SK-N-SH (cell line): ENCODE measurements at regions not wholly inside any gene's neighbourhood (a gene's known extent, or its start where the extent isn't known, plus 50 kb on each side); places are given as distances from the start of the nearest gene placed in this dataset.

Experiments used
- CTCF ChIA-PET: fragments of 300-600, 350-600 bp; formaldehyde crosslinking; extraction: SDS; loops from one replicate; lab custom pipeline; 2021; lab: Yijun Ruan, JAX
- POLR2A ChIA-PET: fragments of 350-600 bp; sonication (Branson Sonifier 250); formaldehyde crosslinking; extraction: SDS; loops from one replicate; lab custom pipeline; 2020; ENCODE audit warnings: antibody characterized with exemption, inconsistent platforms; lab: Yijun Ruan, JAX
- DNase-seq: peaks from one replicate; pipeline ENCODE4 v3.0.0; 2012
- H2AFZ ChIP-seq: fragments of 200-600 bp; sonication (generic); 2 replicates; pipeline ENCODE4 v1.8.1; 2016; ENCODE audit warnings: antibody characterized with exemption, mild to moderate bottlenecking, low read depth
- H3F3A ChIP-seq: fragments of 200-600 bp; sonication (generic); replicated peaks from 2 replicates; pipeline ENCODE3; 2016; ENCODE audit warnings: antibody characterized with exemption, mild to moderate bottlenecking; ENCODE audit not compliant: insufficient read depth
- H3K27ac ChIP-seq, 2 experiments: fragments of 200-500 bp in 1 of 2; fragments of 200-600 bp in 1 of 2; sonication (Bioruptor generic) in 1 of 2; sonication (generic), shearing (Covaris generic) in 1 of 2; 2 replicates each; pipeline versions ENCODE4 v1.5.1 to v1.6.1; 2014 to 2016; ENCODE audit warnings: low read depth in 2 of 2, inconsistent platforms in 1 of 2, low read length in 1 of 2, mild to moderate bottlenecking in 1 of 2, mixed read lengths in 1 of 2
- H3K27me3 ChIP-seq: fragments of 200-600 bp; sonication (generic), shearing (Covaris generic); 2 replicates; pipeline ENCODE4 v1.6.1; 2016; ENCODE audit warnings: mixed run types; ENCODE audit not compliant: insufficient read depth
- H3K36me3 ChIP-seq, 2 experiments: fragments of 200-500 bp in 1 of 2; fragments of 200-600 bp in 1 of 2; sonication (Bioruptor generic) in 1 of 2; sonication (generic) in 1 of 2; replicated peaks in 1 of 2; 2 replicates each; pipeline versions ENCODE3 to v1.5.1; 2014 to 2016; ENCODE audit warnings: low read length in 1 of 2, mild to moderate bottlenecking in 1 of 2; ENCODE audit not compliant: insufficient read depth in 2 of 2, control insufficient read depth in 1 of 2
- H3K4me1 ChIP-seq, 2 experiments: fragments of 200-500 bp in 1 of 2; fragments of 200-600 bp in 1 of 2; sonication (Bioruptor generic) in 1 of 2; sonication (generic), shearing (Covaris generic) in 1 of 2; 2 replicates each; pipeline versions ENCODE4 v1.5.1 to v1.6.1; 2014 to 2016; ENCODE audit warnings: low read depth in 1 of 2, low read length in 1 of 2, mixed run types in 1 of 2; ENCODE audit not compliant: insufficient read depth in 2 of 2, control insufficient read depth in 1 of 2
- H3K4me2 ChIP-seq: fragments of 200-600 bp; sonication (generic), shearing (Covaris generic); 2 replicates; pipeline ENCODE4 v1.6.1; 2017; ENCODE audit warnings: mixed run types
- H3K4me3 ChIP-seq, 2 experiments: fragments of 200-500 bp in 1 of 2; fragments of 200-600 bp in 1 of 2; sonication (Bioruptor generic) in 1 of 2; sonication (generic), shearing (Covaris generic) in 1 of 2; 2 replicates each; pipeline versions ENCODE4 v1.5.1 to v1.8.1; 2014 to 2016; ENCODE audit warnings: low read depth in 2 of 2, inconsistent platforms in 1 of 2, low read length in 1 of 2, mild to moderate bottlenecking in 1 of 2, mixed read lengths in 1 of 2, moderate library complexity in 1 of 2
- H3K79me2 ChIP-seq: fragments of 200-600 bp; sonication (generic); 2 replicates; pipeline ENCODE4 v1.8.1; 2017; ENCODE audit warnings: mild to moderate bottlenecking; ENCODE audit not compliant: insufficient read depth
- H3K9ac ChIP-seq: fragments of 200-600 bp; sonication (generic); 2 replicates; pipeline ENCODE4 v1.6.1; 2017; ENCODE audit warnings: mixed run types
- H3K9me2 ChIP-seq: fragments of 200-600 bp; sonication (generic); 2 replicates; pipeline ENCODE4 v1.6.1; 2017; ENCODE audit warnings: mixed run types
- H3K9me3 ChIP-seq: fragments of 200-600 bp; sonication (generic); 2 replicates; pipeline ENCODE4 v1.6.1; 2017; ENCODE audit warnings: mixed run types, mild to moderate bottlenecking, moderate library complexity
- H4K20me1 ChIP-seq: fragments of 200-600 bp; sonication (generic); 2 replicates; pipeline ENCODE4 v1.6.1; 2017; ENCODE audit warnings: mild to moderate bottlenecking, mixed run types; ENCODE audit not compliant: insufficient read depth
- CHD2 ChIP-seq: fragments of 150-350 bp; IDR thresholded peaks from 2 replicates; pipeline ENCODE4 v1.6.1; 2018; ENCODE audit warnings: low read length; ENCODE audit not compliant: partially characterized antibody
- ELF1 ChIP-seq: IDR thresholded peaks from 2 replicates; pipeline ENCODE4 v1.4.0; 2012
- EP300 ChIP-seq, 2 experiments: IDR thresholded peaks; 2 replicates each; pipeline versions ENCODE4 v1.4.0 to v1.6.1; 2012; ENCODE audit warnings: borderline replicate concordance in 1 of 2, low read depth in 1 of 2, low read length in 1 of 2
- GATA2 ChIP-seq: sonication (generic); formaldehyde crosslinking; IDR thresholded peaks from 2 replicates; pipeline ENCODE4 v1.5.0; 2020; ENCODE audit warnings: mild to moderate bottlenecking, missing genetic modification reagents
- IRF3 ChIP-seq: fragments of 150-350 bp; IDR thresholded peaks from 2 replicates; pipeline ENCODE4 v1.6.1; 2016; ENCODE audit warnings: mild to moderate bottlenecking, low read depth, low read length
- JUND ChIP-seq: IDR thresholded peaks from 2 replicates; pipeline ENCODE4 v1.4.0; 2012
- MAX ChIP-seq: IDR thresholded peaks from 2 replicates; pipeline ENCODE4 v1.4.0; 2012; ENCODE audit warnings: low read depth
- MXI1 ChIP-seq: IDR thresholded peaks from 2 replicates; pipeline ENCODE4 v1.6.1; 2012; ENCODE audit warnings: mild to moderate bottlenecking, low read depth, low read length, improper control_type of control experiment
- POLR2AphosphoS5 ChIP-seq: IDR thresholded peaks from 2 replicates; pipeline ENCODE4 v1.6.1; 2012; ENCODE audit warnings: low read depth, low read length
- RAD21 ChIP-seq: IDR thresholded peaks from 2 replicates; pipeline ENCODE4 v1.6.1; 2012; ENCODE audit warnings: mild to moderate bottlenecking, low read length
- RCOR1 ChIP-seq: fragments of 150-350 bp; IDR thresholded peaks from 2 replicates; pipeline ENCODE4 v1.6.1; 2017; ENCODE audit warnings: antibody characterized with exemption, low read length
- REST ChIP-seq: IDR thresholded peaks from 2 replicates; pipeline ENCODE4 v1.6.1; 2012; ENCODE audit warnings: mild to moderate bottlenecking, low read depth, low read length, moderate library complexity
- RFX5 ChIP-seq: IDR thresholded peaks from 2 replicates; pipeline ENCODE4 v1.6.1; 2012; ENCODE audit warnings: mild to moderate bottlenecking, improper control_type of control experiment, low read length
- SIN3A ChIP-seq: IDR thresholded peaks from 2 replicates; pipeline ENCODE4 v1.6.1; 2012; ENCODE audit warnings: low read depth, mild to moderate bottlenecking, low read length, moderate library complexity, borderline replicate concordance
- TCF12 ChIP-seq: IDR thresholded peaks from 2 replicates; pipeline ENCODE4 v1.4.0; 2012
- TEAD4 ChIP-seq: IDR thresholded peaks from 2 replicates; pipeline ENCODE4 v1.4.0; 2012; ENCODE audit warnings: mild to moderate bottlenecking, borderline replicate concordance; ENCODE audit not compliant: insufficient read depth
- USF1 ChIP-seq: IDR thresholded peaks from 2 replicates; pipeline ENCODE4 v1.4.0; 2012; ENCODE audit warnings: low read depth, borderline replicate concordance
- YY1 ChIP-seq: IDR thresholded peaks from 2 replicates; pipeline ENCODE4 v1.4.0; 2012; ENCODE audit warnings: low read depth, mild to moderate bottlenecking
- ZBTB33 ChIP-seq: IDR thresholded peaks from 2 replicates; pipeline ENCODE4 v1.4.0; 2012; ENCODE audit warnings: low read depth, borderline replicate concordance
- WGBS: methylation state at CpG from one replicate; pipeline ENCODE4 v1.1.6; 2017; ENCODE audit warnings: low lambda C conversion rate; 5-methylcytosine and 5-hydroxymethylcytosine counted together
- TF ChIP-seq, protein P1 (sequence below): fragments of 150-350 bp; IDR thresholded peaks from 2 replicates; pipeline ENCODE4 v1.6.1; 2017; ENCODE audit warnings: antibody characterized with exemption, low read length, low read depth, borderline replicate concordance

- TF ChIP-seq RFX5, result no peak
- peak; percentile 86 for TF ChIP-seq MAX
- no peak for TF ChIP-seq TEAD4
- TF ChIP-seq POLR2AphosphoS5, result no peak
- TF ChIP-seq IRF3, result no peak
- peak in 1 of 2 experiments; percentile 38; a peak in 1 of 4 replicates for TF ChIP-seq EP300 (IDR thresholded peaks at IDR 0.05; ENCODE audit: borderline replicate concordance in 1 of 2, low read depth in 1 of 2, low read length in 1 of 2)
- TF ChIP-seq TCF12, result peak; percentile 55; the same call in 1 of the 2 replicates
- TF ChIP-seq RAD21, result no peak
- TF ChIP-seq USF1, result no peak
- TF ChIP-seq YY1, result peak; percentile 64; the same call in 1 of the 2 replicates
- no peak for TF ChIP-seq GATA2 (CRISPR knock-in tag)
- no peak for TF ChIP-seq ZBTB33
- no peak for TF ChIP-seq ELF1
These were observed 180.7 kb upstream of the NCAM1 start (continued) for GRCh38 chr11:112780351-112781087.

DNA sequence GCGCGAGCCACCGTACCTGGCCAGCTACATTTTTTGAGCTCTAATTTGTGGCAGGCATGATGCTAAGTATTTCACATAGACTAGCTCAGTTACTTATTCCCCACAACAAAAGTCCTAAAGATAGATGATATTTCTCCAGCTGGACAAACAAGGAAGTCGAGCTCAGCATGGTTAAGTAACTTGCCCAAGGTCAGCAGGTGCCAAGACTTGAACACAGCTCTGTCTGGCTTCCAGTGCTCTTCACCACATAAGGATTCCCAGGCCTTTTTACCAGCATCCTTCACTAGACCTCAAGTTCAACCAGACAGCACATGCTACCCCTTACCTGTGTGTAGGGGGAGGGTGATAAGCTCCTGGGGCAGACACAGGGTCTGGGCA is 177.3 kb upstream of the NCAM1 start:
- no peaks in the 10 kb centered on the region for H3K9me3 ChIP-seq
- peaks cover 43 to 50% of the 10 kb centered on the region in 2 experiments for H3K4me1 ChIP-seq
- POLR2A ChIA-PET, result interaction anchor here (0.5 to 1.1 kb wide), 4 partner anchors 50 to 208 kb away, joined by 3 to 5 read pairs (median 4); no protein-coding TSS in a partner anchor
- no peaks in the 10 kb centered on the region for H4K20me1 ChIP-seq
- H3K4me2 ChIP-seq, result peak overlapping the region; percentile 71
- H2AFZ ChIP-seq, result peak overlapping the region; percentile 66; the same call in 1 of the 2 replicates
- H3F3A ChIP-seq, result peaks cover 20% of the 10 kb centered on the region
- H3K4me3 ChIP-seq, result peak overlapping the region; percentile 36 to 44; a peak in 3 of 4 replicates
- no peaks in the 10 kb centered on the region for H3K79me2 ChIP-seq
- DNase-seq, result no peak
- no peaks in the 10 kb centered on the region for H3K27me3 ChIP-seq
- H3K27ac ChIP-seq, result peak overlapping the region; percentile 81 to 92
- no peaks in the 10 kb centered on the region for H3K9me2 ChIP-seq
- H3K36me3 ChIP-seq, result no peaks in the 10 kb centered on the region
- CTCF ChIA-PET, result interaction anchor here (0.7 to 2.1 kb wide), 10 partner anchors 9 to 506 kb away, joined by 3 to 20 read pairs (median 4); no protein-coding TSS in a partner anchor
- WGBS, result 92% methylated on average over 4 of the region's 4 CpGs
- H3K9ac ChIP-seq, result no peak overlapping the region
- TF ChIP-seq JUND (no peak), SIN3A (no peak), MXI1 (no peak), MAX (no peak), IRF3 (no peak), TCF12 (no peak), ELF1 (no peak), REST (no peak), RCOR1 (no peak), POLR2AphosphoS5 (no peak), CHD2 (no peak)
- TF ChIP-seq, protein P1, sequence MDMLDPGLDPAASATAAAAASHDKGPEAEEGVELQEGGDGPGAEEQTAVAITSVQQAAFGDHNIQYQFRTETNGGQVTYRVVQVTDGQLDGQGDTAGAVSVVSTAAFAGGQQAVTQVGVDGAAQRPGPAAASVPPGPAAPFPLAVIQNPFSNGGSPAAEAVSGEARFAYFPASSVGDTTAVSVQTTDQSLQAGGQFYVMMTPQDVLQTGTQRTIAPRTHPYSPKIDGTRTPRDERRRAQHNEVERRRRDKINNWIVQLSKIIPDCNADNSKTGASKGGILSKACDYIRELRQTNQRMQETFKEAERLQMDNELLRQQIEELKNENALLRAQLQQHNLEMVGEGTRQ, result no peak
